Natural killer cell (primary cell): ENCODE measurements at regions not wholly inside any gene's neighbourhood (a gene's known extent, or its start where the extent isn't known, plus 50 kb on each side); places are given as distances from the start of the nearest gene placed in this dataset.

Source experiments
- ATAC-seq, 3 donors: fragments of 150-1000 bp in 2 of 3; fragments of 200-7000 bp in 1 of 3; cut with Tn5 transposase; 1 replicate in 1 of 3; 2 replicates in 2 of 3; pipeline ENCODE4 v1.10.0; 2021; ENCODE audit warnings: mild to moderate bottlenecking in 2 of 3, moderate library complexity in 2 of 3
- DNase-seq, 2 donors: peaks; one replicate each; pipeline versions ENCODE4 v3.0.0 to v3.0.0-alpha.2; 2013 to 2021; ENCODE audit warnings: mixed read lengths in 1 of 2
- H3K27ac ChIP-seq: one replicate; pipeline ENCODE4 v1.5.1; 2013; ENCODE audit warnings: mild to moderate bottlenecking, low read length
- H3K27me3 ChIP-seq: one replicate; pipeline ENCODE4 v1.6.1; 2013; ENCODE audit warnings: low read length; ENCODE audit not compliant: control insufficient read depth, insufficient read depth
- H3K36me3 ChIP-seq: one replicate; pipeline ENCODE4 v1.6.1; 2013; ENCODE audit warnings: low read length; ENCODE audit not compliant: control insufficient read depth, insufficient read depth
- H3K4me1 ChIP-seq: one replicate; pipeline ENCODE4 v1.6.1; 2013; ENCODE audit warnings: low read length; ENCODE audit not compliant: control insufficient read depth, insufficient read depth
- H3K4me3 ChIP-seq: one replicate; pipeline ENCODE4 v1.5.1; 2013; ENCODE audit warnings: low read length
- H3K9me3 ChIP-seq: one replicate; pipeline ENCODE4 v1.6.1; 2013; ENCODE audit warnings: low read length; ENCODE audit not compliant: control insufficient read depth, insufficient read depth
- H3K27ac Mint-ChIP-seq, 2 donors: one replicate each; pipeline ENCODE4 v1.8.0; 2022; ENCODE audit warnings: mild to moderate bottlenecking in 2 of 2, mixed read lengths in 2 of 2, moderate library complexity in 1 of 2
- H3K27me3 Mint-ChIP-seq, 2 donors: one replicate each; pipeline ENCODE4 v1.8.0; 2022; ENCODE audit warnings: low read depth in 2 of 2, mixed read lengths in 2 of 2
- H3K36me3 Mint-ChIP-seq: one replicate; pipeline ENCODE4 v1.8.0; 2022; ENCODE audit warnings: mixed read lengths
- H3K4me1 Mint-ChIP-seq, 2 donors: one replicate each; pipeline ENCODE4 v1.8.0; 2022; ENCODE audit warnings: mixed read lengths in 2 of 2
- H3K4me3 Mint-ChIP-seq: one replicate; pipeline ENCODE4 v1.8.0; 2022; ENCODE audit warnings: mild to moderate bottlenecking, moderate library complexity, mixed read lengths
- H3K9me3 Mint-ChIP-seq, 2 donors: one replicate each; pipeline ENCODE4 v1.8.0; 2022; ENCODE audit warnings: mixed read lengths in 2 of 2
- WGBS: methylation state at CpG from one replicate; pipeline ENCODE4 v1.1.7; 2013; ENCODE audit warnings: missing lambda C conversion rate; ENCODE audit not compliant: insufficient coverage; 5-methylcytosine and 5-hydroxymethylcytosine counted together
- intact Hi-C: fragments of 100-400 bp; cut with micrococcal nuclease; formaldehyde crosslinking; loops from one replicate; pipeline ENCODE4 v1.14.2; 2022
- TF ChIP-seq, protein P1 (sequence below): fragments of 200-600 bp; IDR thresholded peaks from one replicate; pipeline ENCODE4 v1.8.0; 2022; ENCODE audit warnings: antibody characterized with exemption

- 70% methylated on average over 2 of the region's 2 CpGs for WGBS
- no peak overlapping the region for H3K27ac Mint-ChIP-seq
- H3K36me3 Mint-ChIP-seq = peaks cover 21% of the 10 kb centered on the region
- Histone ChIP-seq H3K4me3 (no peak overlapping the region), H3K36me3 (no peaks in the 10 kb centered on the region), H3K4me1 (no peaks in the 10 kb centered on the region), H3K27me3 (no peaks in the 10 kb centered on the region), H3K27ac (no peak overlapping the region), H3K9me3 (no peaks in the 10 kb centered on the region)
- intact Hi-C loops = no loop called here
- peaks cover 2 to 4% of the 10 kb centered on the region in 2 donors for H3K9me3 Mint-ChIP-seq
- H3K4me1 Mint-ChIP-seq = no peaks in the 10 kb centered on the region
- DNase-seq (no peak), ATAC-seq (no peak)
- TF ChIP-seq, protein P1, sequence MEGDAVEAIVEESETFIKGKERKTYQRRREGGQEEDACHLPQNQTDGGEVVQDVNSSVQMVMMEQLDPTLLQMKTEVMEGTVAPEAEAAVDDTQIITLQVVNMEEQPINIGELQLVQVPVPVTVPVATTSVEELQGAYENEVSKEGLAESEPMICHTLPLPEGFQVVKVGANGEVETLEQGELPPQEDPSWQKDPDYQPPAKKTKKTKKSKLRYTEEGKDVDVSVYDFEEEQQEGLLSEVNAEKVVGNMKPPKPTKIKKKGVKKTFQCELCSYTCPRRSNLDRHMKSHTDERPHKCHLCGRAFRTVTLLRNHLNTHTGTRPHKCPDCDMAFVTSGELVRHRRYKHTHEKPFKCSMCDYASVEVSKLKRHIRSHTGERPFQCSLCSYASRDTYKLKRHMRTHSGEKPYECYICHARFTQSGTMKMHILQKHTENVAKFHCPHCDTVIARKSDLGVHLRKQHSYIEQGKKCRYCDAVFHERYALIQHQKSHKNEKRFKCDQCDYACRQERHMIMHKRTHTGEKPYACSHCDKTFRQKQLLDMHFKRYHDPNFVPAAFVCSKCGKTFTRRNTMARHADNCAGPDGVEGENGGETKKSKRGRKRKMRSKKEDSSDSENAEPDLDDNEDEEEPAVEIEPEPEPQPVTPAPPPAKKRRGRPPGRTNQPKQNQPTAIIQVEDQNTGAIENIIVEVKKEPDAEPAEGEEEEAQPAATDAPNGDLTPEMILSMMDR = no peak
- H3K27me3 Mint-ChIP-seq = peaks cover 4 to 14% of the 10 kb centered on the region in 2 donors
- no peak overlapping the region for H3K4me3 Mint-ChIP-seq
Measured at GRCh38 chr2:201532686-201533304, 81.3 kb downstream of the STRADB start.
